Tibial nerve (tissue), 4 donors: ENCODE measurements at regions not wholly inside any gene's neighbourhood (a gene's known extent, or its start where the extent isn't known, plus 50 kb on each side); places are given as distances from the start of the nearest gene placed in this dataset.

Source experiments
- DNase-seq, 2 donors: peaks; one replicate each; pipeline ENCODE4 v3.0.0-alpha.2; 2019; ENCODE audit warnings: low spot score in 2 of 2
- H3K27ac ChIP-seq, 4 donors: fragments of 200-600 bp; sonication (generic) in 3 of 4; one replicate each; pipeline ENCODE4 v1.5.1; 2017 to 2019; ENCODE audit warnings: mild to moderate bottlenecking in 1 of 4
- H3K27me3 ChIP-seq, 2 donors: fragments of 200-600 bp; sonication (generic) in 1 of 2; one replicate each; pipeline versions ENCODE4 v1.5.1 to v1.6.0; 2017 to 2019
- H3K36me3 ChIP-seq, 3 donors: fragments of 200-600 bp; sonication (generic); one replicate each; pipeline ENCODE4 v1.5.1; 2018 to 2019
- H3K4me1 ChIP-seq, 4 donors: fragments of 200-600 bp; sonication (generic) in 3 of 4; one replicate each; pipeline ENCODE4 v1.5.1; 2017 to 2019
- H3K4me3 ChIP-seq, 4 donors: fragments of 200-600 bp; sonication (generic) in 3 of 4; one replicate each; pipeline ENCODE4 v1.5.1; 2017 to 2019; ENCODE audit warnings: mild to moderate bottlenecking in 1 of 4, moderate library complexity in 1 of 4
- H3K9me3 ChIP-seq, 4 donors: fragments of 200-600 bp; sonication (generic) in 3 of 4; one replicate each; pipeline ENCODE4 v1.5.1; 2017 to 2019
- CTCF ChIP-seq, 5 experiments: fragments of 200-600 bp in 3 of 5; fragments of 450-650 bp in 2 of 5; sonication (generic) in 3 of 5; IDR thresholded peaks; one replicate each; pipeline ENCODE4 v1.5.1; 2016 to 2019; ENCODE audit warnings: antibody characterized with exemption in 5 of 5, mild to moderate bottlenecking in 3 of 5, moderate library complexity in 2 of 5
- EP300 ChIP-seq, 2 donors: sonication (generic); formaldehyde crosslinking; IDR thresholded peaks; one replicate each; pipeline ENCODE4 v1.6.1; 2017; ENCODE audit warnings: antibody characterized with exemption in 2 of 2, mild to moderate bottlenecking in 1 of 2
- POLR2A ChIP-seq, 2 donors: fragments of 450-650 bp; IDR thresholded peaks; one replicate each; pipeline ENCODE4 v1.6.1; 2017; ENCODE audit warnings: antibody characterized with exemption in 2 of 2, mild to moderate bottlenecking in 2 of 2, moderate library complexity in 2 of 2
- WGBS, 2 donors: methylation state at CpG; one replicate each; pipeline ENCODE4 v1.1.5; 2018; 5-methylcytosine and 5-hydroxymethylcytosine counted together

- H3K4me1 ChIP-seq: no peaks in the 10 kb centered on the region
- H3K36me3 ChIP-seq: no peaks in the 10 kb centered on the region
- H3K27ac ChIP-seq: no peak overlapping the region
- TF ChIP-seq CTCF (IDR thresholded peaks at IDR 0.05) (no peak), EP300 (IDR thresholded peaks at IDR 0.05) (no peak), POLR2A (IDR thresholded peaks at IDR 0.05) (no peak)
- DNase-seq: no peak
- no peaks in the 10 kb centered on the region for H3K9me3 ChIP-seq
- 94 to 98% methylated on average over 3 of the region's 3 CpGs for WGBS, 2 donors
- no peak overlapping the region for H3K4me3 ChIP-seq
- H3K27me3 ChIP-seq: no peaks in the 10 kb centered on the region
Measured at GRCh38 chr6:4561078-4561435, 215.1 kb upstream of the CDYL start.

- DNase-seq: no peak
- H3K4me3 ChIP-seq: no peak overlapping the region
- 85 to 87% methylated on average over 13 of the region's 13 CpGs for WGBS, 2 donors
- H3K9me3 ChIP-seq: no peaks in the 10 kb centered on the region
- H3K4me1 ChIP-seq: no peaks in the 10 kb centered on the region
- no peaks in the 10 kb centered on the region for H3K36me3 ChIP-seq
- no peaks in the 10 kb centered on the region for H3K27me3 ChIP-seq
- no peak overlapping the region for H3K27ac ChIP-seq
- TF ChIP-seq CTCF (IDR thresholded peaks at IDR 0.05) (no peak), POLR2A (IDR thresholded peaks at IDR 0.05) (no peak), EP300 (IDR thresholded peaks at IDR 0.05) (no peak)
Measured at GRCh38 chr6:4560221-4561077, 215.8 kb upstream of the CDYL start.

- DNase-seq: no peak
- no peaks in the 10 kb centered on the region for H3K9me3 ChIP-seq
- no peak overlapping the region for H3K27ac ChIP-seq
- TF ChIP-seq CTCF (IDR thresholded peaks at IDR 0.05) (no peak), EP300 (IDR thresholded peaks at IDR 0.05) (no peak), POLR2A (IDR thresholded peaks at IDR 0.05) (no peak)
- H3K36me3 ChIP-seq: no peaks in the 10 kb centered on the region
- H3K27me3 ChIP-seq: no peaks in the 10 kb centered on the region
- no peaks in the 10 kb centered on the region for H3K4me1 ChIP-seq
- no peak overlapping the region for H3K4me3 ChIP-seq
- WGBS, 2 donors: 96 to 97% methylated on average over 19 of the region's 19 CpGs
Measured at GRCh38 chr6:4559281-4559875, 216.8 kb upstream of the CDYL start.

GRCh38 chr6:4554645-4555044 lies 221.6 kb upstream of the CDYL start:
- H3K4me1 ChIP-seq: no peaks in the 10 kb centered on the region
- H3K27ac ChIP-seq: no peak overlapping the region
- no peak overlapping the region for H3K4me3 ChIP-seq
- DNase-seq: no peak
- no peaks in the 10 kb centered on the region for H3K27me3 ChIP-seq
- TF ChIP-seq CTCF (IDR thresholded peaks at IDR 0.05) (no peak), EP300 (IDR thresholded peaks at IDR 0.05) (no peak)
- H3K9me3 ChIP-seq: no peaks in the 10 kb centered on the region
- H3K36me3 ChIP-seq: no peaks in the 10 kb centered on the region

- TF ChIP-seq CTCF (IDR thresholded peaks at IDR 0.05) (no peak), POLR2A (IDR thresholded peaks at IDR 0.05) (no peak), EP300 (IDR thresholded peaks at IDR 0.05) (no peak)
- no peak overlapping the region for H3K27ac ChIP-seq
- no peaks in the 10 kb centered on the region for H3K36me3 ChIP-seq
- H3K4me1 ChIP-seq: no peaks in the 10 kb centered on the region
- H3K9me3 ChIP-seq: no peaks in the 10 kb centered on the region
- H3K4me3 ChIP-seq: no peak overlapping the region
- no peak for DNase-seq
- 54 to 80% methylated on average over 10 of the region's 10 CpGs for WGBS, 2 donors
- H3K27me3 ChIP-seq: no peaks in the 10 kb centered on the region
Measured at GRCh38 chr6:4553387-4553786, 222.8 kb upstream of the CDYL start.
